ENCODE measurements at regions not wholly inside any gene's neighbourhood (a gene's known extent, or its start where the extent isn't known, plus 50 kb on each side); places are given as distances from the start of the nearest gene placed in this dataset.

GRCh38 chr9:107994648-107995047 lies 505.1 kb upstream of the KLF4 start:
- no peak for TF ChIP-seq CTCF (IDR thresholded peaks at IDR 0.05; ENCODE audit: low read depth, low read length)
- no peak for TF ChIP-seq POLR2A (IDR thresholded peaks at IDR 0.05; ENCODE audit: extremely low read depth, insufficient read length)
- no peak for TF ChIP-seq MAX (IDR thresholded peaks at IDR 0.05; ENCODE audit: low read depth, low read length)
- TF ChIP-seq MYC (IDR thresholded peaks at IDR 0.05; ENCODE audit: low read depth, low read length) = no peak
